ENCODE measurements at regions not wholly inside any gene's neighbourhood (a gene's known extent, or its start where the extent isn't known, plus 50 kb on each side); places are given as distances from the start of the nearest gene placed in this dataset.
A peak's percentile ranks its signal among the peaks of the same experiment; 100 is the strongest.

DNA sequence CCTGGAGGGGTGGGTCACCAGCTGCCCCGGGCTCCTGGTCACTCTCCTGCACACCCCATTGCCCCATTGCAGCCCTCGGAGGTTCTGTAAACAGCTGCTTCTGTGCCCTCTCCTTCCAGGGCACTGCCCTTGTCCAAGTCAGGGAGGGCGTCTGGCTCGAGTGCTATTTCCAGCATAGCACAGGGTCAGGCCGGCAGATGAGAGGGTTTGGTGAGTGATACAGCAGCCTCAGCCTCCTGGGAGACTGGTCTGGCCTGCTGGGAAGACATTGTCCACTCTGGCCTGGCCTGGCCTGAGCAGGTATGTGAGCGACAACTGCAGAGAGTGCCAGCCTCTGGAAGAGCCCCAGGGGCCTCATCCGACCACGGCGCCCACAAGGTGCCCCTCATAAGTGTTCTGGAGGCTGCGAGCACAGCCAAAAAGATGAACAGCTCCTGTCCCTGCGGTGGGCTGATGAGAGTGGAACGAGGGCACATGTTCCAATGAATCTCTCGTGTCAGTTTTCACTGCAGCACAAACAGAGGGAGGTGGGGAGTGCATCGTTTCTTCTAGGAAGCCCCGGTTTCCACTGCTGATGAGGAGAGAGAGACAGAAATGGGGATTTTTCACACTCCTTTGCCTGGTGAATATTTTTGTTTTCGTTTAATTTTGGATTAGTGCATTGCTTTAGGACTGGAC is 105.8 kb upstream of the SDK2 start:
- Histone ChIP-seq H3K36me3 (ENCODE audit: control insufficient read depth in 4 of 4, insufficient read depth in 4 of 4, low read length in 4 of 4) (no peaks in the 10 kb centered on the region), H3K9ac (ENCODE audit: insufficient read depth in 1 of 2, low read length in 2 of 2) (no peak overlapping the region), H3K9me3 (ENCODE audit: control insufficient read depth in 4 of 4, insufficient read depth in 3 of 4, low read length in 3 of 4) (no peaks in the 10 kb centered on the region), H3K27ac (ENCODE audit: low read depth in 1 of 2, low read length in 1 of 2) (no peak overlapping the region), H3K27me3 (ENCODE audit: control insufficient read depth in 3 of 3, insufficient read depth in 3 of 3, low read length in 2 of 3) (peaks cover 1 to 3% (median 2%) of the 10 kb centered on the region in 3 donors), H3K4me3 (no peak overlapping the region), H3K4me1 (ENCODE audit: control insufficient read depth in 5 of 5, insufficient read depth in 5 of 5, low read length in 5 of 5) (peaks cover 0 to 10% (median 0%) of the 10 kb centered on the region in 5 donors)
- no peak for DNase-seq
- WGBS, 2 donors: 80 to 83% methylated on average over 16 of the region's 16 CpGs
- TF ChIP-seq, protein P1, sequence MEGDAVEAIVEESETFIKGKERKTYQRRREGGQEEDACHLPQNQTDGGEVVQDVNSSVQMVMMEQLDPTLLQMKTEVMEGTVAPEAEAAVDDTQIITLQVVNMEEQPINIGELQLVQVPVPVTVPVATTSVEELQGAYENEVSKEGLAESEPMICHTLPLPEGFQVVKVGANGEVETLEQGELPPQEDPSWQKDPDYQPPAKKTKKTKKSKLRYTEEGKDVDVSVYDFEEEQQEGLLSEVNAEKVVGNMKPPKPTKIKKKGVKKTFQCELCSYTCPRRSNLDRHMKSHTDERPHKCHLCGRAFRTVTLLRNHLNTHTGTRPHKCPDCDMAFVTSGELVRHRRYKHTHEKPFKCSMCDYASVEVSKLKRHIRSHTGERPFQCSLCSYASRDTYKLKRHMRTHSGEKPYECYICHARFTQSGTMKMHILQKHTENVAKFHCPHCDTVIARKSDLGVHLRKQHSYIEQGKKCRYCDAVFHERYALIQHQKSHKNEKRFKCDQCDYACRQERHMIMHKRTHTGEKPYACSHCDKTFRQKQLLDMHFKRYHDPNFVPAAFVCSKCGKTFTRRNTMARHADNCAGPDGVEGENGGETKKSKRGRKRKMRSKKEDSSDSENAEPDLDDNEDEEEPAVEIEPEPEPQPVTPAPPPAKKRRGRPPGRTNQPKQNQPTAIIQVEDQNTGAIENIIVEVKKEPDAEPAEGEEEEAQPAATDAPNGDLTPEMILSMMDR (IDR thresholded peaks at IDR 0.05; ENCODE audit: control extremely low read depth, extremely low read depth): no peak
- no peak for ATAC-seq (ENCODE audit: insufficient read depth, low FRiP score)

DNA sequence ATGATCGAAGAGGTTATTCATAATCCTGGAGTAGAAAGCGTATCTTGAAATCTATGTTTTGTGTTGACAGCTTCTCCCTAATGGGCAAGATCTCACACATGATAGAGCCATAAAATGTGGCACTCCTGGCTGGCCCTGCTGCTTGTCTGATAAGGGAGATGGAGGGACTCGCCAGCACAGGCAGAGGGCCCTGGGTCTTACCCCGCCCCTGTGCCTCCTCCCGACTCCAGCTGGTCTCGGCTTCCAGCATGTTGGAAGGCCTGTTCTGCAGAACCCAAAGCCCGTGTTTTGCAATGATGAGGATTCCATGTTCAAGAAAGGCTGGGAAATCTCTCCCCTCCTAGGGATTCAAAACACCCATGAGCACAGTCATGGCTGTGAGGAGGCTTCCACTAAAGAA is 106.7 kb upstream of the SDK2 start:
- H3K4me1 ChIP-seq (ENCODE audit: control insufficient read depth in 5 of 5, insufficient read depth in 5 of 5, low read length in 5 of 5): peaks cover 0 to 10% (median 0%) of the 10 kb centered on the region in 5 donors
- H3K27ac ChIP-seq (ENCODE audit: low read depth in 1 of 2, low read length in 1 of 2): no peak overlapping the region
- no peak overlapping the region for H3K4me3 ChIP-seq
- ATAC-seq (ENCODE audit: insufficient read depth, low FRiP score) (no peak), DNase-seq (peak in 2 of 3 donors; percentile 50 to 65)
- H3K9ac ChIP-seq (ENCODE audit: insufficient read depth in 1 of 2, low read length in 2 of 2): no peak overlapping the region
- WGBS, 2 donors: 70 to 73% methylated on average over 7 of the region's 7 CpGs
- H3K9me3 ChIP-seq (ENCODE audit: control insufficient read depth in 4 of 4, insufficient read depth in 3 of 4, low read length in 3 of 4): no peaks in the 10 kb centered on the region
- no peaks in the 10 kb centered on the region for H3K36me3 ChIP-seq (ENCODE audit: control insufficient read depth in 4 of 4, insufficient read depth in 4 of 4, low read length in 4 of 4)
- H3K27me3 ChIP-seq (ENCODE audit: control insufficient read depth in 3 of 3, insufficient read depth in 3 of 3, low read length in 2 of 3): peaks cover 0 to 3% (median 0%) of the 10 kb centered on the region in 3 donors
- TF ChIP-seq, protein P1 (IDR thresholded peaks at IDR 0.05; ENCODE audit: control extremely low read depth, extremely low read depth): no peak

DNA sequence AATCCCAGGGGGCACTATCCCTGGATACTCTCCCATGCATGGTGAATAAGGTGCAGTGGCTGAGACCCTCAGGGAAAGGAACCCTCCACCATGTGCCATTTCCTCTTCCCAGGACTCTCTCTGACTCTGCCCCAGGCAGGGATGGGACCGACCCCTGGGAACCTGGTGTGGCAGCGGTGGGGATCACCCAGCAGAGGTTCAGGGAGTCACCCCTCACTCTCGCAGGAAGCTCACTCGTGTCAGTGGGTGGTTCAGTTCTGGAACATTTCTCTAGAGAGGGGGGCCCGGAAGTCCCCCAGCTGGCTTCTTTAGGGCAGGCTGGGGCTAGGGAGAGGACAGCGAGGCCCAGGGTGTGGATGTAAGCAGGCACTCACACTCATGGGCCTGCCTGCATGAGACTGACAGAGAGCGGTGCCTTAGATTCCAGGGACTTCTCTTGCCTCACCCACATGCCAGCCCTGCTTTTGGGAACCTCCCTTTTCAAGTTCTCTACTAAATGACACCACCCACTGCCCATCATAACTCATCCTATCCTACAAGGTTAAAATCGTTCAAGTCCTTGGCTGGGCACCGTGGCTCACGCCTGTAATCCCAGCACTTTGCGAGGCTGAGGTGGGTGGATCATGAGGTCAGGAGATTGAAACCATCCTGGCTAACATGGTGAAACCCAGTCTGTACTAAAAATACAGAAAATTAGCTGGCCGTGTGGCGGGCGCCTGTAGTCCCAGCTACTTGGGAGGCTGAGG is 109.7 kb upstream of the SDK2 start:
- Histone ChIP-seq H3K36me3 (ENCODE audit: control insufficient read depth in 4 of 4, insufficient read depth in 4 of 4, low read length in 4 of 4) (no peaks in the 10 kb centered on the region), H3K4me1 (ENCODE audit: control insufficient read depth in 5 of 5, insufficient read depth in 5 of 5, low read length in 5 of 5) (peaks cover 0 to 13% (median 0%) of the 10 kb centered on the region in 5 donors), H3K4me3 (no peak overlapping the region), H3K9ac (ENCODE audit: insufficient read depth in 1 of 2, low read length in 2 of 2) (no peak overlapping the region), H3K9me3 (ENCODE audit: control insufficient read depth in 4 of 4, insufficient read depth in 3 of 4, low read length in 3 of 4) (no peaks in the 10 kb centered on the region), H3K27ac (ENCODE audit: low read depth in 1 of 2, low read length in 1 of 2) (no peak overlapping the region), H3K27me3 (ENCODE audit: control insufficient read depth in 3 of 3, insufficient read depth in 3 of 3, low read length in 2 of 3) (peaks cover 0 to 4% (median 0%) of the 10 kb centered on the region in 3 donors)
- TF ChIP-seq, protein P1 (IDR thresholded peaks at IDR 0.05; ENCODE audit: control extremely low read depth, extremely low read depth): no peak
- DNase-seq (no peak), ATAC-seq (ENCODE audit: insufficient read depth, low FRiP score) (no peak)
- 94% methylated on average over 14 of the region's 14 CpGs for WGBS, 2 donors

Measured in lung (tissue), 11 donors.